GM18870 (cell line): ENCODE measurements at regions not wholly inside any gene's neighbourhood (a gene's known extent, or its start where the extent isn't known, plus 50 kb on each side); places are given as distances from the start of the nearest gene placed in this dataset.
"Not testable (repeated sequence)": the region's sequence is repeated elsewhere in the genome, so short reads cannot be mapped to it uniquely, and the experiment has no call there.

ENCODE experiments used
- ATAC-seq: cut with Tn5 transposase; IDR thresholded peaks from one replicate; pipeline ENCODE4 v1.9.1; 2021; ENCODE audit warnings: moderate library complexity; ENCODE audit not compliant: unreplicated experiment

DNA sequence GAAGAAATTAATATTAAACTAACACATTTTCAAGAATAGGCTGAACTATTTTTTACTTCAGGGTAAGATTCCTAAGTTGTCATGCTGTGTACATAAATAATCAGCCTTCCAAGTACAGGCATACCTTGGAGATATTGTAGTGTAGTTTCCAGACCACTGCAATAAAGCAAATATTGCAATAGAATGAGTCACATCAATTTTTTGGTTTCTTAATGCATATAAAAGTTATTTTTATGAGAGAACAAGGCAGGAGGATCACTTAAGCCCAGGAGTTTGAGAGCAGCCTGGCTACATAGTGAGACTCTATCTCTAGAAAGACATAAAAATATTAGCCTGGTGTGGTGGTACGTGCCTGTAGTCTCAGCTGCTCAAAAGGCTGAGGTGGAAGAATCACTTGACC, 511.5 kb downstream of the UQCRFS1 start:
- ATAC-seq = no peak

DNA sequence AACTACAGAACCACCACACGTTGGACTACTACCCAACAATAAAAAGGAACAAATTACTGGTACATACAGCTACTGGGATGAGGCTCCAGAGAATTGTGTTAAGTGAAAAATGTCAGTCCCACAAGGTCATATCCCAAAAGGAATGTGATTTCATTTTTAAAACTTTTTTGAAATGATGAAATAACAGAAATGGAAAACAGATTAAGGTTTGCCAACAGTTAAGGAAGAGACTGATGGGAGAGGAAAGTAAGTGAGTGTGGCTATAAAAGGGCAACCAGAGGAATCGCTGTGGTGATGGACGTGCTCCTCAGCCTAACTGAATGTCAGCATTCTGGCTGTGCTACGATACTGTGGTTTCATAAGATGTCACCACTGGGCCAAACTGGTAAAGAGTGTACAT, 512.8 kb downstream of the UQCRFS1 start:
- no peak for ATAC-seq

DNA sequence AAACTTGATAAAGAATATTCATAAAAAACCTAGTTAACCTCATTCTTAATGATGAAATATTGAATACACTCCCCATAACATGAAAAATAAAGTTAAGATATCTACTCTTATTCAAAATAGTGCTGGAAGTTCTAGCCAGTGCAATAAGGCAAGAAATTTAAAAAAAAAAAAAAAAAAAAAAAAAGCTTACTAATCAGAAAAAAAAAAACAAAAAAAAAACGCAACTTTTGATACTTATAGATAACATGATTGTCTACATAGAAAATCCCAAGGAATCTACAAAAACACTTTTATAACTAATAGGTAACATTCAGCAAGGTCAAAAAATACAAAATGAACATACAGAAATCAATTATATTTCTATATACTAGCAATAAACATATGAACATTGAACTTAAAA, 515.6 kb downstream of the UQCRFS1 start:
- no peak for ATAC-seq

DNA sequence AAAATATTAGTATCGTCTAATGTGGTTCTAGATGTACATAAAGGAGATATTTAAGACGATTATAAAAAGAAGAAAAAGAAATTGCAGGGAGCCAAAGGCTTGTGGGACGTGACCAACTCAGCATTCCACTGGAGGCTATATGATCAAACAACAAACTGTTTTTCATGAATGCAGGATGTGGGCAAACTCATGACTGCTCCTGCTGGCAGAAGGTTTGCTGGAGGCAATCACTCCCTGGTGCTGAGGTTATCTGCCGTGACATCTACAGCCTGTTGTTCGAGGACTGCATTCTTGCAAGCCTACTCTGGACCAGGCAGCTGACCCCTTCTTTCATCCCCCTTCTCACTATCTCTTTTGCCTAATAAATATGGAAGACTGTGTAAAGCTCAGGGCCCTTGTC, 518.1 kb downstream of the UQCRFS1 start:
- no peak for ATAC-seq

DNA sequence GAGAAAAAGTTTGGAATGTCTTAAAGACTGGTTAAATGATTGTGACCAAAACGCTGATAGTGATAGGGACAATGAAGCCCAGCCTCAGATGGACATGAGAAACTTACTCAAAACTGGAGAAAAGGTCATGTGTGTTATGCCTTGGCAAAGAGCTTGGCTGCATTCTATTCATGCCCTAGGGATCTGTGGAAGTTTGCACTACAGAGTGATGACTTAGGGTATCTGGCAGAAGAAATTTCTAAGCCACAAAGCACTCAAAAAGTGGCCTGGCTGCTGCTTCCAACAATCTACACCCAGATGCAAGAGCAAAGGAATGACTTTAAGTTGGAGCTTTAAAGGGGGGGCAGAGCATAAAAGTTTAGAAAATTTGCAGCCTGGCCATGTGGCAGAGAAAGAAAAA, 521.3 kb downstream of the UQCRFS1 start:
- no peak for ATAC-seq

DNA sequence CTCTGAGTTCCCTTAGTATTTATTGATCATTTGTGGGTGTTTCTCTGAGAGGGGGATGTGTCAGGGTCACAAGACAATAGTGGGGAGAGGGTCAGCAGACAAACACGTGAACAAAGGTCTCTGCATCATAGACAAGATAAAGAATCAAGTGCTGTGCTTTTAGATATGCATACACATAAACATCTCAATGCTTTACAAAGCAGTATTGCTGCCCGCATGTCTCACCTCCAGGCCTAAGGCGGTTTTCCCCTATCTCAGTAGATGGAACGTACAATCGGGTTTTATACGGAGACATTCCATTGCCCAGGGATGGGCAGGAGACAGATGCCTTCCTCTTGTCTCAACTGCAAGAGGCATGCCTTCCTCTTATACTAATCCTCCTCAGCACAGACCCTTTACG, 523.5 kb downstream of the UQCRFS1 start:
- not testable (repeated sequence) for ATAC-seq

DNA sequence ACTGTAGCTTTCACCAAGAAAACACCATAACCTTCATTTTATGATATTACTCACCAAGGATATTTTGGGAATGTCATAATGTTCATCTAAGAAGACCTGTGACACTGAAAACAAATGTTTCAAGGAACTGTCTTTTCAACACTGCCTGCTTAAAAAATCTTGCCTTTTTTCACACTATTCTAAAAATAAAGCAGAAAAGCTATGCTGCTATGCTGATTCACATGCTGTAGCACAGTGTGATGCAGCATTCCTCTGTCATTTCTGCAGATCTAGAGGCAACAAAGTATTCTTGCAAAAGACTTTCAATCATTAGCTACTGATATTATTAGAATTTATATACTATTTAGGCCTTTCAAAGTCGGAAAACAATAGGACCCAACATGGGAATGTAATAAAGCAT, 525.7 kb downstream of the UQCRFS1 start:
- no peak for ATAC-seq

DNA sequence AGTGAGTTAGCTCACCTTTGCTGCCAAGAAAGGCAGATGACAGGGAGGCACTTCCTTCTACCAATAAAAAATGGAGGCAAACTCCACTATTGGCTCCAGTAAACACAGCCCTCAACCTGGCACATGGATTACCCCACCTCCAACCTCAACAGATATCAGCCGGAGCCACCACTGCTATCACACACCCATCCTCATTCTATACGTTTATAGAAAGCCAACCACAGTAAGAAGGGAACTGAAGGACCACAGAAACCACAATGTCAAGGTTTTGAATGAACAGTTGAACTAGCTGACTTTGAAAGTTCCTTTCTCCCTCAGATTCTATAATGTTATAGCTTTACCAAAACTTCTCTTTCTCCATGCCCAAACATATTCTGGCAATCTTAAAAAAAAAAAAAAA, 526.2 kb downstream of the UQCRFS1 start:
- no peak for ATAC-seq

DNA sequence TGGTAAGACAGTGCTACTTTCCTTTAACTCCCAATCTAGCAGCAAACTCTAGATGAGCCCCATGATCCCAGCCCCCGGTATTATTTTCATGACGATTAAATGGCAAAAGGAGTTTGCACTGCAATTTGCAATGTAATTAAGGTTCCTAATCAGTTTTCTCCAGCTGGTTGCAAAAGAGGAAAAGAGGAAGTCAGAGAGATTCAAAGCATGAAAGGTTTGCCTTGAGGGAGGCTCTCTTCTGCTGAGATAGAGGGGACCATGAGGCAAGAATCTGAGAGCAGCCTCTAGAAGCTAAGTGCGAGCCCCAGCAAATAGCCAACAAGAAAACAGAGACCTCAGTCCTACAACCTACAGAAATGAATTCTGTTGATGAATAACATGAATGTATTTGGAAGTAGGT, 527.1 kb downstream of the UQCRFS1 start:
- ATAC-seq = no peak

DNA sequence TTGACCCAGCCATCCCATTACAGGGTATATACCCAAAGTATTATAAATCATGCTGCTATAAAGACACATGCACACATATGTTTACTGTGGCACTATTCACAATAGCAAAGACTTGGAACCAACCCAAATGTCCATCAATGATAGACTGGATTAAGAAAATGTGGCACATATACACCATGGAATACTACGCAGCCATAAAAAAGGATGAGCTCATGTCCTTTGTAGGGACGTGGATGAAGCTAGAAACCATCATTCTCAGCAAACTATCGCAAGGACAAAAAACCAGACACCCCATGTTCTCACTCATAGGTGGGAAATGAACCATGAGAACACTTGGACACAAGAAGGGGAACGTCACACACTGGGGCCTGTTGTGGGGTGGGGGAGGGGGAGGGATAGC, 527.9 kb downstream of the UQCRFS1 start:
- not testable (repeated sequence) for ATAC-seq

DNA sequence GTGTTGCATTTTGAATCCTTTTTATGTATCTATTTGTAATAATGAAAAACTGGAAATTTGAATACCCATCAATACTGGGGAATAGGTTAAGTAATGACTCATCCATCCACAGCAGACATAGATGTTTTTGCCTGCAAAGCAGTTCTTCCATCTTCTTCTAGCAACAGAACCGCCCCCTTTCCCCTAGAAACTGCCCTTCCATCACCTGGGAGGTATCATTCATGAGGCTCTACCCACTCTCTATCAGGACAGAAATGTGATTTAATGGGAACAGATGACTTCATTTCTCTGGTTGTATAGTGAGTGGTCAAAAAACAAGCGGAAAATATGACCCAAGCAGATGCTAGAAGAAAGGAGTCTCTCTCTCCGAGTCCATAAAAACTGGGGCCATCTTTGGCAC, 532.8 kb downstream of the UQCRFS1 start:
- ATAC-seq = no peak

DNA sequence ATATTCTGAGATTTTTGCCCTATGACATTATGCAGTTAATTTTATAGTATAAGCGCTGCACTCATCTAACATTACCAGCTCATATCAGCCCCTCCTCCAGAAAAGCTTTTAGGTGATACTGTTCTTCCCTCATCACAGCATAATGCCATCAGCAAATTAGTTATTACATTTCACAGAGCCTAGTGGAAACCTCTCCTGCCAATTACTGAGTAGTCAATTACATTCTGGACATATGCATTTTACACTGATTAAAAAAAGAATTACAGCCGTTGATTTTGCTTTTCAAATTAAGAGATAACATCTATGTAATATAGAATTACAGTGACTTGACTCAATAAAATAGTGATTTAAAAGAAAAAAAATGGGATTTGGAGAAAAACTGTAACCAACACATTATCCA, 542.1 kb downstream of the UQCRFS1 start:
- ATAC-seq = no peak

DNA sequence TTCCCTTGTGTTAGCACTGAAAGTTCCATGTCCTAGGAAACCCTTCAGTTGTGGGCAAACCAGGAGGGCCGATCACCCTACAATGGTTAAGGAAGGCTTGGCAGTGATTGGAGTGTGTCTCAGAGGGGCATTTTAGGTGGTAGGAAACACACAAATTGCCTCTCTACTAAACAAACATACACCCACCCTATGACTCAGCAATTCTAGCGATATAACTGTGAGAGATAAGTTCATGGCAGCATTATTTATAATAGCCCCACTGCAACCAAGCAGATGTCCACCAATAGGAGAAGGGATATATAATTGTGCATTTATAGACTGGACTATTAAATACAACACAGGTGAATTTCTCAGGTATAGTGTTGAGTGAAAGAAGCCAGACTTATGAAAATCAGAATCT, 543.1 kb downstream of the UQCRFS1 start:
- ATAC-seq = no peak

DNA sequence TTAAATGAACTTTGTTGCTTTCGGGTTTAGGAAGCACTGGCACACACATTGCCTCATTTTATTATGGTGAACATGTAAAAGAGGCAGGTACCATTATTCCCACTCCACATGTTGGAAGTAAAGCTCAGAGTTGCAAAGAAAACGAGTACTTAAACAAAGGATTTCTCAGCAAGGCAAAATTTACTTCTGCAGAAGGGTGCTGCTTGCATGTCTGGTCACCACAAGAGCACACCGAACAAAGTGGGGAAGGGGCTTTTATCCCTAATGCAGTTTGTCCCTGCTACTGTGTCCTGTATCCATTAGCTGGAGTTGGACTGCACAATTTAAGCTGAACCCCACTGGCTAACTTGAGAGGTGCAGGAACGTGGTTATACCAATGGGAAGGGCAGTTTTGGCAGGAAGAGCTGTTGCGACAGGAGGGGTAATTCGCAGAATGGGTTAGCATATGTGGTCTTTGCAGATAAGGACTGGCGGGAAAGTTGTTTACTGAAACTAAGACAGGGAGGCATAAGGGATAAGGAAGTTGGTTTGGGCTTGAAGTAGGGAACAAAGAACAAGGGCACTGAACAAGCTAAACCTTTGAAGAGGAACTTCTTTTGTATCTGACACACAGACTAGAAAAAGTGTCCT, 545.5 kb downstream of the UQCRFS1 start:
- no peak for ATAC-seq

DNA sequence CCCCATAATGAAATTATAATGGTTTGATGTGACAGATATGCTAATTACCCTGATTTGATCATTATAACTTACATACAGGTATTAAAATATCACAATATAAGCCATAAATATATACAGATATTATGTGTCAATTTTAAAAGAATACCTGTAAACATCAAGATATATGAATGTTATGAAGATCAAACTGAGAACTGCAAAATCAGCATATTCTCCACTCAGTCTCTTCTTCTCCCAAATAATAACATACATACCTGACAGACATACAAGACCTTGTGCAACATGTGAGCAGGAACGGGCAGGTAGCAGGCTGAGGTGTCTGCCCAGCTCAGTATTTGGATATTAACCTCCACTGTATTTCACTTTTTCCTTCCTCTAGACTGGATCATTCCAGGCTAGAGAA, 547.2 kb downstream of the UQCRFS1 start:
- no peak for ATAC-seq

DNA sequence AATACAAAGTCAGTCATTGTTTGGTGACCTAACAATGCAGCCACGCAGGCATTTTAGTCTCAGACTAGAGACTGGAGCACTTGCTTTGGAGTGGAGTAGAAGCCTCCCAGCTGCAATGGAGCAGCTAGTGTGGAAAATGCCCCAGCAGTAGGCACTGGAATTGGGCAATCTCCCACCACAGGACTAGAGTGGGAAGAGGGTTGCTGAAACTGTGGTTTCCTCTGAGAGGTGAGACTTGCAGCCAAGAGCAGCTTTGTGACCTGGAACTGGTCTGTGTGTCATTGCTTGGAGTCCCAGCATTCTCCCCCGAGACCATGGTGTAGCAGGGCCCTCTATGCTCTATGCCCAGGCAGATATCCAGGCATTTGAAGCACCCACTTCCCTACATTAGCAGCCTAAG, 556.3 kb downstream of the UQCRFS1 start:
- ATAC-seq = no peak

DNA sequence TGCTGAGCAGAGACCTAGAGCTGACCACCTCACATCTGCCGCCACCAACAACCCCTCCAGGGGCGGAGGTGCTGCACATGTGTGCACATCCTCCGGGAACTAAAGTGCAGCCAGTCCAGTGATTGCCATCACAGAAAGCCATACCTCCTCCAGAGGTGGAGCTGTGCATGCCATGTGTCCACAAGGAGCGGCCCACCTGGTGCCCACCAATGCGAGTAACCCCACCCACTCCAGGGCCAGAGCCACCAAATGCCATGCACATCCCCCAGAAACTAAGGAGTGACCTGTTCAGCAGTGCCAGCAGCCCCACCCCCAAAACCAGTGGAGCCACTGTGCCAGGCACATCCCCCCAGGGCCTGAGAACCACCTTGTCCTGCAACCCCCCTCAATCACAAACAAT, 557.9 kb downstream of the UQCRFS1 start:
- ATAC-seq = no peak

DNA sequence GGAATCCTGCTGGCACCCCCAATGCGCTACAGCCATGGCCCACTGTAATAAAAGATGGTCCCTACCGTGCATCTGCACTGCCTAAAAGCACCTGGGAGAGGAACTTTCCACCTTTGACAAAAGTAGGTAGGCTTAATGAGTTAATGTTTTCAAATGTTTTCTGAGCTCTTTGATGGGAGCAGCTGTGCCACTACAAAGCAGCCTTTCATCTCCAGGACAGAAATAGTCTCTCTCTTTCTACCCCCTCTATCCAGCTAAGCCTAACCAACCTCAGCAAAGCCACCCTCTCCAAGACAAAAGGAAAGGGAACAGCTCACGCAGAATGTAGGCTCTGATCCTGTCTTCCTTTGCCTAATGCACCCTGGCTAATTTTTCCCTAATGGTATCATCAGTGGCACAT, 560.2 kb downstream of the UQCRFS1 start:
- no peak for ATAC-seq

DNA sequence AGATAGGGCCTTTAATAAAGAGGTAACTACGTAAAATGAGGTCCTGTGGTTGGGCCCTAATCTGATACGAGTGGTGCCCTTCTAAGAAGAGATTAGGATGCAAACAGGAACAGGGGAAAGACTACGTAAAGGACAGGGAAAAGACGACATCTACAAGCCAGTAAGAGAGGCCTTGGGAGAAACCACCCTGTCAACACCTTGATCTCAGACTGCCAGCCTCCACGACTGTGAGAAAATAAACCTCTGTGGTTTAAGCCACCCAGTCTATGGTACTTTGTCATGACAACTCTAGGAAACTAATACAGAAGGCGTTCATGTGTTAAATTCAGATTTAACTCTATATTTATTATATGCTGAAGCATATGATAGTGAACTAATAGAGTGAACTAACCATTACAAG, 566.3 kb downstream of the UQCRFS1 start:
- ATAC-seq = no peak

DNA sequence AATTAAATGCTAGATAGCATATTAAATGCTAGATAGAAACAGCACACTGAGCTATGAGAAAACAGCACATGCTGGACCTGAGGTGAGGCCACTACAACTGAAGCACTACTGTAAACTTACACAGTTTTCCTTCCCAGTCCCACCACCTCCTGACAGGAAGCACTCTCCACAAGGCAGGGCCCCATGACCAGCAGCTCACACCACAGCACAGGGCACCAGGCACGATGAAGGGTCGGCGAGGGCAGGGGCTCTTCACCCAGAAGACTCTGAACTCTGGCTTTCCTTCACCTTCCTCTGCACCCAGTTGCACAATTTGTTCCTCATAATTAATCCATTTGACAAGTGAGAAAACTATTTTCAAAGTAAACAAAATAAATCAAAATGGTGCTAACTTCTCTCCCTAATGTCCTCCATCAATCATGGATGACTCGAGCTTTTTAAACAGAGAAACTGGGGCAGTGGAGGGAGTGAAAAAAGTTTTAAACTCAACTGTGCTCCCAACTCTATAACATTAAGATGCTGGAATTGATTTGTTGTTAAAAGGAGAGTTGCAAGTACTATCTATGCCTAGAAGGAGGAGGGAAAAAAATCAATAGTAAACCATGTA, 568.7 kb downstream of the UQCRFS1 start:
- ATAC-seq = no peak

DNA sequence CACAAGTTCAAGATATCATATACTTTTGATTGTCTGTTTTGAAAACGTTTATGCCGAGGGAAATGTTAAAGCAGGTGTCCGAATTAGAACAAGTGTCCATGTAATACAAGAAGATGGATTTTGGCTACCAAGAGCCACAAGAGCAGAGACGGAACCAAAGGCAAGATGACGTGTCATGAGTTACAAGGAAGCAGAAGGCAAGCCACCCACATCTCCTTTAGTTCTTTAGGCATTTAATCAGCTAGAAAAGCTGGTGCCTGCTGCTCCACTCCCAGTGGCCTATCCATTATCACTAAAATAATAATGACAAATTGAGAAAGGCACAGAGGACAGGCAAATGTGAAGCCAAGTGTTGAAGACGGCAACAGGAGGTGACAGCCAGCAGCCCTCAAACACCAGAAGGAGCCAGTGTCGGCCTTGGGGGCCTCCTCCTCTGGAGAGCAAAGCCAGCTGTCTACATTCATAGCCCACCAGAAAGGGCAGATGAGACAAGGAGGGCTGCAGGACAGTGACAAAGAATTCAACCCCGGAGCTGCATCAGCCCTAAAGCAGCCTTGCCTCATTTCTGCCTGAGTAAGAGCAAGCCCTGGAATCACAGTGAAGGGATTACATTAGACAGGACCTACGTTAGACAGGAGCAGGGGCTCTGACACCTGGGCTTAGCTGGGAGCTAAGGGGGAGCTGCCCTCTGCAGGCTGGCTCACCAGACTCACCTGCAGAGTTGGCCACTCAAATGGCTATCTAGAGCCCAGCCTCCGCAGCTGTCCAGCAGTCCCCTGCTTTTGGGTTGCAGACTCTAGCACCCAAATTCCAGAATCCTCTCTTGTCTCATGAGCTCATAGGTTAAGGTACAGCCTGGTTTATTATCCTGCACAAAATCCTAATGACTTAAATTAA, 569.9 kb downstream of the UQCRFS1 start:
- ATAC-seq = no peak

DNA sequence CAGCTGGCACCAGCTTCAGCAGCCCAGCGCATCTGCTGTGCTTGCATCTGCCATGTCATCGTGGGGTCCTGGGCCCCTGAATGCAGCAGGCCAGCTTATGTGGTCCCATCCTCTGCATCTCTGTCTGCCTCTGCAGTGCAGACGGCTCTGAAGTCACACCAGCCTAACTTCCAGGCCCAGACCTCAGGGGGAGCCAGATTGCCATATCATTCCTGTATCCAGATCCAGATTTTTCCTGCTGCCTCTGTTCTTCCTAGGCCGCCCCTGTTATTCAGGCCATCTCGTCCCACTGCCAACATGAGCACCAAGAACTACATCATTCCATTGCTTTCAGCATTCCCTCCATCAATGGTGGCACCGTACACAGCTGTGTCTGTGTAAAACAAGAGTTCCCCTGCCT, 571.6 kb downstream of the UQCRFS1 start:
- no peak for ATAC-seq
